A549 (cell line): ENCODE measurements at regions not wholly inside any gene's neighbourhood (a gene's known extent, or its start where the extent isn't known, plus 50 kb on each side); places are given as distances from the start of the nearest gene placed in this dataset.
"Not testable (repeated sequence)": the region's sequence is repeated elsewhere in the genome, so short reads cannot be mapped to it uniquely, and the experiment has no call there.

Source experiments
- CTCF ChIP-seq: fragments of >200 bp; sonication (Bioruptor Twin); formaldehyde crosslinking; IDR thresholded peaks from 3 replicates; pipeline ENCODE4 v1.5.1; 2016
- MAX ChIP-seq: IDR thresholded peaks from 2 replicates; pipeline ENCODE4 v1.6.1; 2012
- POLR2A ChIP-seq: IDR thresholded peaks from 2 replicates; pipeline ENCODE4 v1.6.1; 2012; ENCODE audit warnings: mild to moderate bottlenecking, low read length
- REST ChIP-seq: fragments of 200-600 bp; sonication (generic); IDR thresholded peaks from 2 replicates; pipeline ENCODE4 v1.6.1; 2016; ENCODE audit warnings: antibody characterized with exemption, mild to moderate bottlenecking, moderate library complexity
- SREBF2 ChIP-seq: fragments of 450-650 bp; IDR thresholded peaks from 2 replicates; pipeline ENCODE4 v1.6.1; 2014; ENCODE audit warnings: mild to moderate bottlenecking, moderate library complexity

GRCh38 chr6:140258302-140258701, 883.9 kb upstream of the CITED2 start:
- not testable (repeated sequence) for TF ChIP-seq REST, CTCF, SREBF2, POLR2A, MAX
